H9 (cell line): ENCODE measurements at regions not wholly inside any gene's neighbourhood (a gene's known extent, or its start where the extent isn't known, plus 50 kb on each side); places are given as distances from the start of the nearest gene placed in this dataset.

ENCODE experiments used
- DNase-seq: peaks from one replicate; pipeline ENCODE4 v3.0.0-alpha.2; 2017
- H2AFZ ChIP-seq: one replicate; pipeline ENCODE4 v1.6.1; 2013; ENCODE audit warnings: mild to moderate bottlenecking, low read length, control low read depth, moderate library complexity
- H2AK5ac ChIP-seq: 2 replicates; pipeline ENCODE4 v1.6.1; 2013; ENCODE audit warnings: low read length, control low read depth, mixed read lengths; ENCODE audit not compliant: insufficient read length
- H2BK120ac ChIP-seq: one replicate; pipeline ENCODE4 v1.6.1; 2013; ENCODE audit warnings: low read depth, mild to moderate bottlenecking, low read length, control low read depth, inconsistent platforms; ENCODE audit not compliant: poor library complexity, severe bottlenecking
- H2BK12ac ChIP-seq: 2 replicates; pipeline ENCODE4 v1.6.1; 2013; ENCODE audit warnings: low read length, control low read depth, mixed read lengths, low read depth; ENCODE audit not compliant: insufficient read length
- H2BK15ac ChIP-seq: 2 replicates; pipeline ENCODE4 v1.6.1; 2013; ENCODE audit warnings: low read depth, low read length, control low read depth
- H2BK20ac ChIP-seq: one replicate; pipeline ENCODE4 v1.6.1; 2013; ENCODE audit warnings: low read depth, mild to moderate bottlenecking, low read length, control low read depth, inconsistent platforms; ENCODE audit not compliant: poor library complexity, severe bottlenecking
- H2BK5ac ChIP-seq: 2 replicates; pipeline ENCODE4 v1.6.1; 2013; ENCODE audit warnings: low read length, control low read depth, mixed read lengths; ENCODE audit not compliant: insufficient read length
- H3K14ac ChIP-seq: 2 replicates; pipeline ENCODE4 v1.6.1; 2013; ENCODE audit warnings: low read length, control low read depth; ENCODE audit not compliant: insufficient read depth
- H3K18ac ChIP-seq: 2 replicates; pipeline ENCODE4 v1.6.1; 2013; ENCODE audit warnings: low read depth, mild to moderate bottlenecking, mixed read lengths, low read length, control low read depth; ENCODE audit not compliant: insufficient read length
- H3K23ac ChIP-seq: 2 replicates; pipeline ENCODE4 v1.6.1; 2013; ENCODE audit warnings: low read length, control low read depth, mixed read lengths, low read depth; ENCODE audit not compliant: insufficient read length
- H3K23me2 ChIP-seq: 2 replicates; pipeline ENCODE4 v1.6.1; 2013; ENCODE audit warnings: low read depth, mild to moderate bottlenecking, mixed read lengths, low read length, control low read depth; ENCODE audit not compliant: insufficient read length, poor library complexity, severe bottlenecking
- H3K27ac ChIP-seq: 2 replicates; pipeline ENCODE4 v1.5.1; 2013; ENCODE audit warnings: low read length, control low read depth, mixed read lengths, low read depth; ENCODE audit not compliant: insufficient read length
- H3K27me3 ChIP-seq: 2 replicates; pipeline ENCODE4 v1.6.1; 2013; ENCODE audit warnings: low read length, control low read depth, inconsistent platforms; ENCODE audit not compliant: insufficient read depth
- H3K4ac ChIP-seq: 2 replicates; pipeline ENCODE4 v1.6.1; 2013; ENCODE audit warnings: low read depth, mild to moderate bottlenecking, control low read depth, inconsistent platforms, low read length, moderate library complexity
- H3K4me1 ChIP-seq: 2 replicates; pipeline ENCODE4 v1.6.1; 2013; ENCODE audit warnings: low read length, control low read depth, inconsistent platforms; ENCODE audit not compliant: insufficient read depth
- H3K4me2 ChIP-seq: 2 replicates; pipeline ENCODE4 v1.6.1; 2013; ENCODE audit warnings: low read length, control low read depth, mixed read lengths; ENCODE audit not compliant: insufficient read length, insufficient read depth
- H3K56ac ChIP-seq: 2 replicates; pipeline ENCODE4 v1.6.1; 2013; ENCODE audit warnings: low read depth, mild to moderate bottlenecking, mixed read lengths, low read length, control low read depth; ENCODE audit not compliant: insufficient read length
- H3K79me1 ChIP-seq: 2 replicates; pipeline ENCODE4 v1.6.1; 2013; ENCODE audit warnings: low read depth, mild to moderate bottlenecking, moderate library complexity, low read length, control low read depth, inconsistent platforms; ENCODE audit not compliant: insufficient read depth, poor library complexity, severe bottlenecking
- H3K79me2 ChIP-seq: 2 replicates; pipeline ENCODE4 v1.6.1; 2013; ENCODE audit warnings: low read length, control low read depth, inconsistent platforms; ENCODE audit not compliant: insufficient read depth
- H3K9ac ChIP-seq: 2 replicates; pipeline ENCODE4 v1.6.1; 2013; ENCODE audit warnings: low read length, control low read depth, mixed read lengths; ENCODE audit not compliant: insufficient read length; ENCODE audit errors: extremely low read depth
- H3K9me3 ChIP-seq: one replicate; pipeline ENCODE4 v1.6.1; 2013; ENCODE audit warnings: low read depth, low read length, inconsistent platforms; ENCODE audit not compliant: control insufficient read depth
- H3T11ph ChIP-seq: one replicate; pipeline ENCODE4 v1.6.1; 2013; ENCODE audit warnings: mild to moderate bottlenecking, low read length, control low read depth, inconsistent platforms
- H4K20me1 ChIP-seq: one replicate; pipeline ENCODE4 v1.6.1; 2013; ENCODE audit not compliant: control insufficient read depth, insufficient read length, insufficient read depth
- H4K5ac ChIP-seq: 2 replicates; pipeline ENCODE4 v1.6.1; 2013; ENCODE audit warnings: low read depth, mild to moderate bottlenecking, mixed read lengths, low read length, control low read depth; ENCODE audit not compliant: insufficient read length
- H4K8ac ChIP-seq: replicated peaks from 2 replicates; pipeline ENCODE4 v1.6.1; 2013; ENCODE audit warnings: low read length, control low read depth, mixed read lengths, low read depth; ENCODE audit not compliant: insufficient read length
- H4K91ac ChIP-seq: 2 replicates; pipeline ENCODE4 v1.6.1; 2013; ENCODE audit warnings: low read depth, mild to moderate bottlenecking, moderate library complexity, mixed read lengths, low read length, control low read depth; ENCODE audit not compliant: insufficient read length
- H3K27ac Mint-ChIP-seq, 3 experiments: 2 replicates in 2 of 3; 3 replicates in 1 of 3; pipeline ENCODE4 v1.8.0; 2020 to 2021; ENCODE audit warnings: mixed read lengths in 3 of 3, mild to moderate bottlenecking in 1 of 3, moderate library complexity in 1 of 3
- H3K27me3 Mint-ChIP-seq: 2 replicates; pipeline ENCODE4 v1.8.0; 2021; ENCODE audit warnings: low read depth, mild to moderate bottlenecking, moderate library complexity, mixed read lengths
- H3K36me3 Mint-ChIP-seq, 3 experiments: 2 replicates in 2 of 3; 3 replicates in 1 of 3; pipeline ENCODE4 v1.8.0; 2020 to 2021; ENCODE audit warnings: low read depth in 3 of 3, mixed read lengths in 3 of 3; ENCODE audit not compliant: insufficient read depth in 1 of 3
- H3K4me1 Mint-ChIP-seq, 2 experiments: 2 replicates each; pipeline ENCODE4 v1.8.0; 2020; ENCODE audit warnings: mixed read lengths in 2 of 2
- H3K4me3 Mint-ChIP-seq, 2 experiments: 2 replicates in 1 of 2; 3 replicates in 1 of 2; pipeline ENCODE4 v1.8.0; 2020 to 2021; ENCODE audit warnings: mild to moderate bottlenecking in 2 of 2, mixed read lengths in 2 of 2, moderate library complexity in 1 of 2
- H3K9me3 Mint-ChIP-seq, 2 experiments: 2 replicates in 1 of 2; 3 replicates in 1 of 2; pipeline ENCODE4 v1.8.0; 2020; ENCODE audit warnings: mild to moderate bottlenecking in 2 of 2, mixed read lengths in 2 of 2, moderate library complexity in 1 of 2
- CTCF ChIP-seq: fragments of 200-600 bp; sonication (generic); conservative IDR thresholded peaks from 3 replicates; pipeline ENCODE4 v1.8.0; 2021; ENCODE audit warnings: antibody characterized with exemption, mild to moderate bottlenecking
- WGBS: extraction: QIAGEN DNeasy Blood & Tissue Kit; methylation state at CpG from one replicate; pipeline ENCODE4 v1.1.7; 2013; ENCODE audit warnings: missing lambda C conversion rate, low lambda C conversion rate, mixed read lengths; ENCODE audit not compliant: insufficient read length; ENCODE audit errors: extremely low coverage; 5-methylcytosine and 5-hydroxymethylcytosine counted together

GRCh38 chr12:19044430-19044829 is 85.1 kb upstream of the PLEKHA5 start:
- Mint-ChIP-seq H3K27me3 (no peaks in the 10 kb centered on the region), H3K9me3 (peaks cover 0 to 2% of the 10 kb centered on the region in 2 experiments; a peak in 1 of 5 replicates), H3K36me3 (peaks cover 0 to 4% (median 2%) of the 10 kb centered on the region in 3 experiments; a peak in 1 of 7 replicates), H3K4me1 (peaks cover 2% of the 10 kb centered on the region in 2 experiments; a peak in 2 of 4 replicates), H3K4me3 (no peak overlapping the region), H3K27ac (0 out of 7 replicates have a peak overlapping the region, but pooled peaks of 1 of the 3 experiments have one; percentile 2)
- no peak overlapping the region for H4K5ac ChIP-seq
- H2BK120ac ChIP-seq, result no peak overlapping the region
- H2BK15ac ChIP-seq, result no peak overlapping the region
- H3K79me1 ChIP-seq, result no peaks in the 10 kb centered on the region
- H3K9ac ChIP-seq, result no peak overlapping the region
- peak; percentile 16; the same call in 1 of the 3 replicates for TF ChIP-seq CTCF
- no peak overlapping the region for H3K23ac ChIP-seq
- H3K4me2 ChIP-seq, result no peak overlapping the region
- H4K20me1 ChIP-seq, result no peaks in the 10 kb centered on the region
- no peak overlapping the region for H2AFZ ChIP-seq
- H2BK20ac ChIP-seq, result no peak overlapping the region
- H3K79me2 ChIP-seq, result no peaks in the 10 kb centered on the region
- no peak overlapping the region for H3K56ac ChIP-seq
- WGBS, result no CpG with 5 or more reads among the region's 3 CpGs
- H3K18ac ChIP-seq, result no peak overlapping the region
- H4K8ac ChIP-seq, result no peak overlapping the region
- no peak overlapping the region for H2BK5ac ChIP-seq
- no peak overlapping the region for H3K14ac ChIP-seq
- no peak overlapping the region for H3T11ph ChIP-seq
- H3K27ac ChIP-seq, result no peak overlapping the region
- H4K91ac ChIP-seq, result no peak overlapping the region
- H3K23me2 ChIP-seq, result no peaks in the 10 kb centered on the region
- H2AK5ac ChIP-seq, result no peak overlapping the region
- DNase-seq, result no peak
- no peak overlapping the region for H3K4ac ChIP-seq
- H2BK12ac ChIP-seq, result no peak overlapping the region
- no peaks in the 10 kb centered on the region for H3K9me3 ChIP-seq
- H3K4me1 ChIP-seq, result no peaks in the 10 kb centered on the region
- H3K27me3 ChIP-seq, result no peaks in the 10 kb centered on the region
